Fibroblast of lung (primary cell): ENCODE measurements at regions not wholly inside any gene's neighbourhood (a gene's known extent, or its start where the extent isn't known, plus 50 kb on each side); places are given as distances from the start of the nearest gene placed in this dataset.

Experiments
- DNase-seq, 2 donors: peaks; one replicate each; pipeline versions ENCODE4 v3.0.0 to v3.0.0-alpha.2; 2010; ENCODE audit warnings: low read depth in 2 of 2
- H2AFZ ChIP-seq: 2 replicates; pipeline ENCODE4 v1.5.1; 2012; ENCODE audit warnings: low read length, control low read depth, inconsistent platforms
- H3K27ac ChIP-seq: 2 replicates; pipeline ENCODE4 v1.5.1; 2011; ENCODE audit warnings: low read length, control low read depth; ENCODE audit not compliant: insufficient read depth
- H3K27me3 ChIP-seq: 2 replicates; pipeline ENCODE4 v1.5.1; 2011; ENCODE audit warnings: mild to moderate bottlenecking, low read length; ENCODE audit not compliant: control insufficient read depth, insufficient read depth
- H3K36me3 ChIP-seq: 2 replicates; pipeline ENCODE4 v1.5.1; 2011; ENCODE audit warnings: low read length; ENCODE audit not compliant: control insufficient read depth, insufficient read depth
- H3K4me1 ChIP-seq: 2 replicates; pipeline ENCODE4 v1.5.1; 2011; ENCODE audit warnings: low read length; ENCODE audit not compliant: control insufficient read depth, insufficient read depth; ENCODE audit errors: extremely low read depth
- H3K4me2 ChIP-seq: 2 replicates; pipeline ENCODE4 v1.5.1; 2011; ENCODE audit warnings: low read length, control low read depth; ENCODE audit not compliant: insufficient read depth; ENCODE audit errors: extremely low read depth
- H3K4me3 ChIP-seq, 4 experiments: fragments of 200-600 bp in 1 of 4; sonication (generic) in 1 of 4; replicated peaks in 1 of 4; 2 replicates each; pipeline ENCODE4 v1.5.1; 2011 to 2016; ENCODE audit warnings: low read length in 4 of 4, low read depth in 3 of 4, mild to moderate bottlenecking in 3 of 4, control low read depth in 2 of 4, inconsistent platforms in 1 of 4, mixed read lengths in 1 of 4; ENCODE audit not compliant: insufficient read depth in 1 of 4; ENCODE audit errors: control extremely low read depth in 1 of 4
- H3K79me2 ChIP-seq: 2 replicates; pipeline ENCODE4 v1.5.1; 2012; ENCODE audit warnings: mild to moderate bottlenecking, low read length, inconsistent platforms; ENCODE audit not compliant: control insufficient read depth, insufficient read depth
- H3K9ac ChIP-seq: 2 replicates; pipeline ENCODE4 v1.5.1; 2011; ENCODE audit warnings: mild to moderate bottlenecking, low read length, control low read depth; ENCODE audit not compliant: insufficient read depth
- H3K9me3 ChIP-seq: 2 replicates; pipeline ENCODE4 v1.5.1; 2012; ENCODE audit warnings: low read depth, low read length; ENCODE audit not compliant: control insufficient read depth, insufficient read depth
- H4K20me1 ChIP-seq: 2 replicates; pipeline ENCODE4 v1.5.1; 2011; ENCODE audit warnings: low read length; ENCODE audit not compliant: control insufficient read depth, insufficient read depth; ENCODE audit errors: extremely low read depth
- CTCF ChIP-seq, 2 donors: IDR thresholded peaks in 1 of 2; conservative IDR thresholded peaks in 1 of 2; 1 replicate in 1 of 2; 2 replicates in 1 of 2; pipeline ENCODE4 v1.5.1; 2011 to 2012; ENCODE audit warnings: low read length in 2 of 2, control low read depth in 1 of 2, inconsistent platforms in 1 of 2, low read depth in 1 of 2, mild to moderate bottlenecking in 1 of 2
- EZH2 ChIP-seq: IDR thresholded peaks from 2 replicates; pipeline ENCODE4 v1.5.1; 2012; ENCODE audit warnings: low read length, control low read depth, mild to moderate bottlenecking; ENCODE audit errors: missing control alignments

GRCh38 chr1:95339377-95339776 is 105.4 kb downstream of the RWDD3 start:
- H4K20me1 ChIP-seq: no peaks in the 10 kb centered on the region
- H3K79me2 ChIP-seq: no peaks in the 10 kb centered on the region
- no peaks in the 10 kb centered on the region for H3K9me3 ChIP-seq
- H3K4me3 ChIP-seq: no peak overlapping the region
- no peaks in the 10 kb centered on the region for H3K4me1 ChIP-seq
- TF ChIP-seq EZH2 (no peak), CTCF (conservative IDR thresholded peaks at IDR 0.05 in 1 of 2, IDR thresholded peaks at IDR 0.05 in 1 of 2; ENCODE audit: low read depth in 1 of 2, low read length in 2 of 2) (no peak)
- DNase-seq: no peak
- H3K4me2 ChIP-seq: no peak overlapping the region
- H3K27me3 ChIP-seq: peaks cover 3% of the 10 kb centered on the region
- H3K27ac ChIP-seq: no peak overlapping the region
- H2AFZ ChIP-seq: no peak overlapping the region
- no peaks in the 10 kb centered on the region for H3K36me3 ChIP-seq
- no peak overlapping the region for H3K9ac ChIP-seq

- Histone ChIP-seq H3K27ac (no peak overlapping the region), H3K4me2 (no peak overlapping the region), H3K4me1 (no peaks in the 10 kb centered on the region), H2AFZ (no peak overlapping the region), H3K27me3 (peaks cover 3% of the 10 kb centered on the region), H3K9ac (no peak overlapping the region), H3K9me3 (no peaks in the 10 kb centered on the region), H3K36me3 (no peaks in the 10 kb centered on the region), H4K20me1 (no peaks in the 10 kb centered on the region), H3K4me3 (no peak overlapping the region), H3K79me2 (no peaks in the 10 kb centered on the region)
- DNase-seq: peak in 1 of 2 donors; percentile 68
- TF ChIP-seq EZH2 (no peak), CTCF (conservative IDR thresholded peaks at IDR 0.05 in 1 of 2, IDR thresholded peaks at IDR 0.05 in 1 of 2; ENCODE audit: low read depth in 1 of 2, low read length in 2 of 2) (no peak)
Observed at GRCh38 chr1:95340061-95340460, 106.1 kb downstream of the RWDD3 start.

- Histone ChIP-seq H3K9ac (no peak overlapping the region), H3K36me3 (no peaks in the 10 kb centered on the region), H3K4me2 (no peak overlapping the region), H3K9me3 (no peaks in the 10 kb centered on the region), H4K20me1 (no peaks in the 10 kb centered on the region), H3K4me3 (no peak overlapping the region), H3K27ac (no peak overlapping the region), H2AFZ (no peak overlapping the region), H3K4me1 (no peaks in the 10 kb centered on the region), H3K79me2 (no peaks in the 10 kb centered on the region), H3K27me3 (no peaks in the 10 kb centered on the region)
- TF ChIP-seq EZH2: no peak
- no peak for TF ChIP-seq CTCF (conservative IDR thresholded peaks at IDR 0.05 in 1 of 2, IDR thresholded peaks at IDR 0.05 in 1 of 2; ENCODE audit: low read depth in 1 of 2, low read length in 2 of 2)
- DNase-seq: no peak
Observed at GRCh38 chr1:95352767-95353166, 118.8 kb downstream of the RWDD3 start.
